ENCODE measurements at regions not wholly inside any gene's neighbourhood (a gene's known extent, or its start where the extent isn't known, plus 50 kb on each side); places are given as distances from the start of the nearest gene placed in this dataset.

- ChIA-PET CTCF (no interaction called here), POLR2A (no interaction called here)
- FAIRE-seq (no peak), DNase-seq (ENCODE audit: low read depth, low spot score) (peak; percentile 30)
- TF ChIP-seq, protein P1, sequence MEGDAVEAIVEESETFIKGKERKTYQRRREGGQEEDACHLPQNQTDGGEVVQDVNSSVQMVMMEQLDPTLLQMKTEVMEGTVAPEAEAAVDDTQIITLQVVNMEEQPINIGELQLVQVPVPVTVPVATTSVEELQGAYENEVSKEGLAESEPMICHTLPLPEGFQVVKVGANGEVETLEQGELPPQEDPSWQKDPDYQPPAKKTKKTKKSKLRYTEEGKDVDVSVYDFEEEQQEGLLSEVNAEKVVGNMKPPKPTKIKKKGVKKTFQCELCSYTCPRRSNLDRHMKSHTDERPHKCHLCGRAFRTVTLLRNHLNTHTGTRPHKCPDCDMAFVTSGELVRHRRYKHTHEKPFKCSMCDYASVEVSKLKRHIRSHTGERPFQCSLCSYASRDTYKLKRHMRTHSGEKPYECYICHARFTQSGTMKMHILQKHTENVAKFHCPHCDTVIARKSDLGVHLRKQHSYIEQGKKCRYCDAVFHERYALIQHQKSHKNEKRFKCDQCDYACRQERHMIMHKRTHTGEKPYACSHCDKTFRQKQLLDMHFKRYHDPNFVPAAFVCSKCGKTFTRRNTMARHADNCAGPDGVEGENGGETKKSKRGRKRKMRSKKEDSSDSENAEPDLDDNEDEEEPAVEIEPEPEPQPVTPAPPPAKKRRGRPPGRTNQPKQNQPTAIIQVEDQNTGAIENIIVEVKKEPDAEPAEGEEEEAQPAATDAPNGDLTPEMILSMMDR (IDR thresholded peaks at IDR 0.05; ENCODE audit: extremely low read depth in 1 of 2, insufficient read depth in 1 of 2, low read depth in 1 of 2, low read length in 2 of 2): no peak
- no peak for TF ChIP-seq MYC (IDR thresholded peaks at IDR 0.05; ENCODE audit: low read depth, low read length)
- TF ChIP-seq POLR2A (IDR thresholded peaks at IDR 0.05; ENCODE audit: low read depth, low read length): no peak
- peak; percentile 32 for TF ChIP-seq JUN (IDR thresholded peaks at IDR 0.05; ENCODE audit: borderline replicate concordance, insufficient read depth, insufficient read length, low read depth)
- TF ChIP-seq FOS (IDR thresholded peaks at IDR 0.05; ENCODE audit: borderline replicate concordance, insufficient read depth, low read length): peak; percentile 55
- no peak for TF ChIP-seq GATA2 (IDR thresholded peaks at IDR 0.05; ENCODE audit: insufficient read depth, insufficient read length, low read depth, low read length)
- TF ChIP-seq, protein P2, sequence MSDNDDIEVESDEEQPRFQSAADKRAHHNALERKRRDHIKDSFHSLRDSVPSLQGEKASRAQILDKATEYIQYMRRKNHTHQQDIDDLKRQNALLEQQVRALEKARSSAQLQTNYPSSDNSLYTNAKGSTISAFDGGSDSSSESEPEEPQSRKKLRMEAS (IDR thresholded peaks at IDR 0.05; ENCODE audit: insufficient read depth, insufficient read length): no peak
- TF ChIP-seq POLR2AphosphoS5 (IDR thresholded peaks at IDR 0.05; ENCODE audit: insufficient read depth, low read depth, low read length): no peak
- no peak for TF ChIP-seq EZH2 (IDR thresholded peaks at IDR 0.05; ENCODE audit: borderline replicate concordance, low read depth, low read length, severe bottlenecking)
- Histone ChIP-seq H3K4me2 (ENCODE audit: insufficient read depth, low read length) (peak overlapping the region; percentile 55), H3K4me3 (replicated peaks in 1 of 3; ENCODE audit: insufficient read depth in 1 of 3, low read depth in 1 of 3, low read length in 3 of 3) (no peak overlapping the region), H3K27ac (ENCODE audit: insufficient read depth, low read depth, low read length) (no peak overlapping the region), H2AFZ (ENCODE audit: low read depth, low read length) (no peak overlapping the region), H4K20me1 (replicated peaks; ENCODE audit: control insufficient read depth, extremely low read depth, insufficient read depth, low read length) (no peaks in the 10 kb centered on the region), H3K9me3 (replicated peaks; ENCODE audit: control insufficient read depth, insufficient read depth, low read length) (no peaks in the 10 kb centered on the region), H3K36me3 (ENCODE audit: control insufficient read depth in 2 of 2, extremely low read depth in 1 of 2, insufficient read depth in 2 of 2, low read length in 2 of 2) (no peaks in the 10 kb centered on the region), H3K9ac (replicated peaks; ENCODE audit: extremely low read depth, insufficient read depth, low read length) (no peak overlapping the region), H3K27me3 (ENCODE audit: control insufficient read depth in 2 of 2, insufficient read depth in 2 of 2, low read length in 2 of 2) (no peaks in the 10 kb centered on the region), H3K79me2 (ENCODE audit: control insufficient read depth, insufficient read depth, low read length) (no peaks in the 10 kb centered on the region), H3K4me1 (ENCODE audit: control insufficient read depth, extremely low read depth, insufficient read depth, low read length) (peaks cover 14% of the 10 kb centered on the region), H3K9me1 (replicated peaks; ENCODE audit: control insufficient read depth, extremely low read depth, insufficient read depth, low read length) (no peaks in the 10 kb centered on the region)
- dilution Hi-C loops (cut with MboI; ENCODE audit: extremely low pct_ligation_motif_present, low sequenced_read_pairs) (no loop called here), intact Hi-C loops (cut with micrococcal nuclease) (no loop called here)
- BruUV-seq (replicated peaks): no TSS peak
These were observed 805.1 kb upstream of the ADAMTS5 start for GRCh38 chr21:27771938-27772483.
